ENCODE measurements at regions not wholly inside any gene's neighbourhood (a gene's known extent, or its start where the extent isn't known, plus 50 kb on each side); places are given as distances from the start of the nearest gene placed in this dataset.

DNA sequence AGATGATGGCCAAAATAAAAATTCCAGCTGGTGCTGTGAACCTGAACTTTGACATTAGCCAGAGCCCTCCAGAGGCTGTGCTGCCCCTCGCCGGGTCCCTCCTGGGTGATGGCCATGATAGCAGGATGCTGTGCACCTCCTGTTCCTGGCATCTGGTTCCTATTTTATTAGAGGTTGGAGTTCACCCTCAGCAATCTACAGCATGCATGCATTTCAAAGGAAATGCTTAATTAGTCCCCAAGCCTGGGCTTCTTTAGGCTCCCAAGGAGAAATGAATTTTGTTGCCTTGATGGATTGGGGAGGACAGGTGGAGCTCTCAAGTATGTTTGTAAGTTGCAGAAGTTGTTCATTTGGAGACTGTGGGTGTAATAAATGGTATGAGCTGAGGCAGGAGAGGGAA, 166.9 kb downstream of the GLI2 start:
- DNase-seq = no peak

- no peak for DNase-seq
These were observed 168.7 kb downstream of the GLI2 start for GRCh38 chr2:120904379-120904778.

DNA sequence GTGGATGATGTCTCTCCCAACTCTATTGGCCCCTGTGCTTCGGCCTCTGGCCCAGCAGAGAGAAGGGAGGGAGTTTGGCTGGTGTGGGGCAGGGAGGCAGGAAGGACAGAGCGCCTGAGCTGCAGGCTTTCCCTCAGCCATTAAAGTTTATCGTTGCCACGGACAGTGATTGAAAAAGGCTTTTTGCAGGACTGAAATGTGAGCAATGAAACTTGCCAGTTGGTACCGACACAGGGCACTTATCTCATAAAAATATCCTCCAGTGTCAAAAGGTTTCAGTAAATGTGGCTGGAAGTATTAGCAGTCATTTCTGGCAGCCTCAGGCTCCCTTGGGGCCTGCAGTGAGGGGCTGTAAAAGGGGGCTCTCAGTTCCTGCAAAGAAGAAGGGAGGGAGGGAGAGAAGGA, 169.2 kb downstream of the GLI2 start:
- DNase-seq = no peak

- no peak for DNase-seq
These were observed 169.6 kb downstream of the GLI2 start for GRCh38 chr2:120905298-120905697.

- DNase-seq = no peak
These were observed 170.3 kb downstream of the GLI2 start for GRCh38 chr2:120905824-120906571.

GRCh38 chr2:120906914-120907313, 171.2 kb downstream of the GLI2 start:
- no peak for DNase-seq

DNA sequence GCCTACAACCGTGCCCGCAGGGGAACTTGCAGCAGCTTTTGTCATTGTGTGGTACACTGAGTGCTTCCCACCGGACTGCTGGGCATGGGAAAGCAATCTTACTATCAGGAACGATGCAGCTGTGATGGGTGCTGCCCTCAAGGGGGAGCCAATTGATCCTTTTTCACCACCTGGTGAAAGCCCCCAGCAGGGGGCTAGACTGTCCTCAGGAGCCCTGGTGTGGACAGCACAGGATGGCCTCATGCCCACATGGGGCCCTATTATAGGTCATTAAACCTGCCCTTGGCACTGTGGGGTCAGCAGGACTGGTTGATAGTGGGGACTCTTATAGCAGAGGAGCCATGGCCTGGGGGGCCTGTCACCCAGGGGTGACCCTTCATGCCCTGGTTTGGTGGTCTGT, 172.2 kb downstream of the GLI2 start:
- no peak for DNase-seq

GRCh38 chr2:120908314-120908975, 172.8 kb downstream of the GLI2 start:
- no peak for DNase-seq

DNA sequence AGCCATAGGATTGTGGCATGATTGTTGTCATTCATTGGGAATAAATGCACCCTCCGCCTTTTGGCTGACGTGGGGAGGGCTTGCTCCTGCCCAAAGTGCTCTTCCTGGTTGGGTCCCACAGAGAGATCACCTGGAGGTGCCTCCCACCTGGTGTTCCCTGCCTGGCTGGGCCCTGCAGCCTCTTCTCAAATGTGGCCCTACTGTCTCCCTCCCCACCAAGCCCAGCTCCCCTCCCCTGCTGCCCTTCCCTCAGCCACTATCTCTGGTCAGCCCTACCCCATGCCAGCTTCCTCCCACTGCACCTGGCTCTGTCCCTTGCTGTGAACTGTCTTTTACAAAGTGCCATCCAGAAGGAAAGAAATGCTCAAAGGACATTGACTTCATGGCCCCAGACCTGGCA, 173.4 kb downstream of the GLI2 start:
- no peak for DNase-seq

- no peak for DNase-seq
These were observed 174.5 kb downstream of the GLI2 start for GRCh38 chr2:120910164-120910563.

DNA sequence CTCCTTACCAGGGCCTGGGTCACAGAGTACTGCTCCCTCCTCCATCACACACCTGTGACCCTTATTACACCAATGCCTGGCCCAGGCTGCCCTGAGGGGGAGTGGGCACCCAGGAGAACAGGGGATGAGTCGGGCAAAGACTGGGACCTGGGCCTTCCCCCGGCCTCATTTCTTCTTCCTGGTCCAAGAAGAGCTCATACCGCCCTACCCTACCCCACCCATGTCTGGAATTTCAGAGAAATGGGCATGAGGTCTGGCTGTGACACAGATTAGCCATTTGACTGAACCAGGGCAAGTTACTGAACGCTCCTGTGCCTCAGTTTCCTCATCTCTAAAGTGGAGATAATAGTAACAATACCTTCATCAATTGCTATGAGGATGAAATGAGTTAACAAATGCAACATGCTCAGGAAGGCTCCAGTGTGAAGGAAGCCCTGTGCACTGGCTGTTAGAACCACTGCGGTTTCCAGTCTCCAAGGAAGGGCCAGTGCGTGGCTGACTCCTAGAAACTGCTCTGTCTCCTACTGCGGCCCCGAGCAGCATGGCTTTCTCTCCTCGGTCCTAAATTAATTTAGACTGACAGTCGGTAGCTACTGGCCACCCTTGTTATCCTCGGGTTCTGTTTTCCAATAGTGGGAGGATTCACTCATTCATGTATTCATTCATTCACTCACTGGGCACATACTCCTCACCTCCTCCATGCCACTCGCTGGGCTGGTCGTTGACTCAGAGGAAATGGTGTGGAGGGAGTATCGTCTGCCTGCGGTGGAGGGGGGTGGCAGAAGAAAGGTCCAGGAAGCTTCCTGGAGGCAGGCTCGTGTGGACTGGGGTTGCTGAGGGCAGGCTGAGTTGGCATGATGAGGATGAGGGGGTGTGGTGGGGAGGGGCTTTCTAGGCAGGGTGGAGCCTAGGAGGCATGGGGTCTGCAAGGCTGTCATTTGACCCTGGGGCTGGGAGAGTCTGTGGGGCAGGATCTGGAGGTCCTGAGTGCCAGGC, 175.6 kb downstream of the GLI2 start:
- no peak for DNase-seq

DNA sequence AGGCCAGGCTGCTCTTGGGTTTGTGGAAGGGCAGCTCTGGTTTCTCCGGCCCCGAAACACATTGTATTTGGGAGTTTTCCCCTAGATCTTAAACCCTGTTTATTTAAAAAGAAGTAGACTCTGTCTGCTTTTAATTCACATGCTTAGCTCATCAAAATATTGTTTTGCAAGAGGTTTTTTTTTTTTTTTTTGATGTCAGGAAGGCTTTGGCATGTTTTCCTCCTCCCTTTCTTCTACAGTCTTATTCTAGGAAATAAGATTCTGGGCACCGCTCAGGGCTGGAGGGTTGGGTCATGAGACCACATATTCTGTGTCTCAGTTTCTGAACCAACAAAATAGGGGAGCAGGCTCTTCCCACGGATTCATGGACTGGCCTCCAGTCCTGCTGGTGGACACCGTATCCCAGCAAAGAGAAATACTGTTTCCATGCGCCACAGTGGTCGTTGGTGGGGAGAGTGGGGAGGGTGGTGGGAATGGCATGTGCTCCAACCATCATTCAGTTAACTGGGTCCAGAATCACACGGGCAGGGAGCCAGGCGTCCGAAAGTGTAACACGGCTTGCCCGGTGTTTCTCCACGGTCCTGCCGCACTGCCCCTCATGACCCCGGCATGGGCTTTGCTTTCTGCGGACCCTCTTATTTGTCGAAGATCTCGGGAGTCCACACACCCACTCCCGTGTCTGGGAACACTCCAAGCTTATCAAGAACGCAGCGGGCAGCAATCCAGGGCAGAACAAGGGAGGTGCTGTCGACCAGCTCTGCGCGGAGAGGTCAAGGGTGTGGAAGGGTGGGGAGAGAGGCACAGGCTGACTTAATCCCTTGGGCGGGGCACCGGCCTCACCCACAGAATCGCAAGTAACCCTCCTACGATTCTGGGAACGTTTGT, 176.7 kb downstream of the GLI2 start:
- no peak for DNase-seq

DNA sequence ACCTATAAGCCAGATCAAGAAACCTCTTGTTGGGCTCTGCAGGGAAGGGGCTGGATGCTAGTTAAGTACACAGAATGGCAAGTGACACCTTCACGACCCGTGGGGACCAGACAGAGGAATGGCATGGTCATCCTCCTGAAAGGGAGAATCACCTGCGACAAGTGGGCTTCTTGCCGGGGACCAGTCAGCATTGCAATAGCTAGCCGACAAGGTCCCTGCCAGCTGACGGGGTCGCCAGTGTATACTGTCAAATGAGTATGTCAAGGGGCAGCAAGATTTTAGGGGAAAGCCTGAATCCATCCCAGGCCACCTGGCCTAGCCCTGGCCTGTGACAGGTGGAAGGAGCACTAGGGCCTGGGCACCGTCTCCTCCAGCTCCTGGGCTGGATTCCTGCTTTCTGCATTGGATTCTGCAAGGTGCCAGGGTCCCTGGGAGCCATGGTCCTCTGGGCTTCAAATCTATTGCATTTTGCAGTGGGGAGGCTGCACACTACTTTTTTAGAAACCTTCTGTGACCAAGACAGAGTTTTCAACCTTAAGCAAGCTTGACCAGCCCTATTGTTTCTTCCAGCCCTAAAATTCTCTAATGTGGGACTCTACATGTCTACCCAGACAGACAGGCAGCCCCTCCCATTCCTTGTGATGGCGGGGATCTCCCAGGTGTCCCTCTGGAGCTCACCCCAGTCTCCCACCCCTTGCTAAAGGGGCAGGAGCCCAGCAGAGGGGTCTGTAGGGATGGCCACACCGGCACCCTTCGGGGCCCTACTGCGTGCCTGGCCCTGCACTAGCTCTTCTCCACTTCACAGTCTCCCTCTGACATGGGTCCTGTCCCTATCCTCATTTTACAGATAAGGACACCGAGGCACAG, 178.5 kb downstream of the GLI2 start:
- DNase-seq = no peak

GRCh38 chr2:120914839-120915521, 179.3 kb downstream of the GLI2 start:
- DNase-seq = no peak

DNA sequence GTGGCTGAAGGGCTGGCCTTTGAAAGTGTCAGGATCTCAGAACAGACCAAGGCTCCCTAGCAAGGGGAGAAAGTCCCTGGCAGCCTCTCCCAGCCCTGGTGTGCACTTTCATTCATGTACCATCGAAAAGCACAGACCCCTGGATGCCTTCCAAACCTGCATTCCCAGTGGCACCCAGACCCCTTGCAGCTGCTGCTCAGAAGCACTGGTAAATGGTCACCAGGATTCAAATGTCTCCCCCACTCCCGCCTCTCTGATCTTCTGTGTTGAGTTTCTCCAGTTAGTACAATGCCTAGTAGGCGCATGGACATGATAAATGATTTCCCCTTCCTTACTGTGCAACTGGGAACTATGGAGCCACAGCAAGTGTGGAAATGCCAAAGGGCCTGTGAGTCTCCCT, 180.0 kb downstream of the GLI2 start:
- no peak for DNase-seq

DNA sequence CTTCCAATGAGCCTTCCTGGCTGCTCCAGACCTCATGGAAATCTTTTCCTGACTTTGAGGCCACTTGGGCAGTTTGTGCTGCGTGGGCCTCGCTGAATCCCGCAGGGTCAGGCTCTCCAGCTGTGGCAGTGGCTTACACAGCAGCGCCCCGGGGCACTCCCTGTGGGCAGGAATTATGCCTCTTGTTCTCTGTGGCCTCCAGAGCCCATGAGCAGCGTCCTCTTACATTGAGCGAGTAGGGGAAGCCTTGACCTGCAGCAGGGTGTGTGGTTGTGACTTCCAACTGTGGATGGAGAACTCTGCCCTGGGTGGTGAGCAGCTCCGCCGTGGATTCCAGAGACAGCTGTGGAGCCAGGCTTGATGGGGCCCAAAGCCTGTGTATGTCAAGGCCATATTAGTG, 180.8 kb downstream of the GLI2 start:
- no peak for DNase-seq

- no peak for DNase-seq
These were observed 182.2 kb downstream of the GLI2 start for GRCh38 chr2:120917886-120918285.

- DNase-seq = no peak
These were observed 183.5 kb downstream of the GLI2 start for GRCh38 chr2:120919216-120919615.

DNA sequence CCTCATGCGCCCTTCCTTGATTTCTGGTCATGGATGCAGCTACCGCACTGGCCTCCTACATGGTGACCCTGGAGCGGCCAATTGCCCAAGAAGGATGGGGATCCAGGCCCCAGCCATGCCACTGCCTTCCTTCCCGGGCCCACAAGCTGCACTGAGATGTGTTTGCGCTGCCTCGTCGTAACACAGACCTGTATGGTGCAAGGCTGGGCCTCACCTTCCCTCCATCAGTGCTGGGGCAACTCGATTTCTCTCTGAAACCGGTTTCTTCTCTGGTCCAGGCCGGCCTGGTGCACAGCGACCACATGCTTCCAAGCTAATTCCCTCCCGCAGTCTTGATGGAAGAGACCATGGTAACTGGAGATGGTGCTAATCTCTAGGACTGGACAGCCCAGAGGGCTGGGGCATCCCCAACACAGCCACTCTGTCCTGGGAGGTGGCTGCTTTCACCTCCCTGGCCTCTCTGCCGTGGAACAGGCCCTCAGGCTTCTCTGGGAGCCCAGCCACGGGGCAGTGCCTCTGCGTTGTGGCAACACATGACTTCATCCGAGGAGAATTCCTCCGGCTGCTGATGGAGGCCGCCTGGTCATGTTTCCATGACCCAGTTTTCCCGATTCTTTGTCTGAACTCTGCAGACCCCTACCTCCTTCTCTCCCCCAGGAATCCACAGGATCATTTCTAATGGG, 184.2 kb downstream of the GLI2 start:
- DNase-seq = no peak

DNA sequence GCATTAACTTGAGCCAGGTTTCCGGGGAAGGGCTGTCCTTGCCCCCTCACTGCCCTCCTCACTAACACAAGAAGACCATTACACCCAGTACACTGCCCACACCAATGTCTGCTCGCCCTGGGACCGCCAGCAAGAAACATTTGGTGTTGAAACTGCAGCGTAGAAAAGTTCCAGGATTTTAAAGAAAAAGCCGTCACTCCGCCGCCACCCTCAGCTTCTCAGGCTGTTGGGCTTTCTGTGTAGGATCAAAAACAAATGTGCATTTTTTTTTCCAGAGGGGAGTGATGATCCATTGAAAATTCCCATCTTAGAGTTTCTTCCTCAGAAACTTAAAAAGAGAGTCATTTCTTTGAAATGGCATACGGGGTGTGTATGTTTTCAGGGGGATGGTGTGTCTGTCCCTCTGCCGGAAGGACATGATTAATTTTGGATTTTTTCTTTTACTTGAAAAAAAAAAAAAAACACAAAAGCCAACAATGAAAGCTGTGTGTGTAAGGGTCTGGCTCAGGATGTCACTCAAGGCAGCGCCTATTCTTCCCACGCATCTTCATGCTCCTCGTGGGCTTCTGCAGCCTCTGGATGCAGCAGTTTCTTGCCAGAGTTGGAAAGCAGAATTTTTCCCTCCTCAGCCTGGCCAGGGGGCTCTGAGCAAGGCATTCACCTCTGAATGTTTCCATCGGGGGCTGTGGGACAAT, 184.9 kb downstream of the GLI2 start:
- no peak for DNase-seq

All from AML-193 (cell line).